HepG2 (cell line): ENCODE measurements at regions not wholly inside any gene's neighbourhood (a gene's known extent, or its start where the extent isn't known, plus 50 kb on each side); places are given as distances from the start of the nearest gene placed in this dataset.

Experiments used
- ATAC-seq: fragments of 200-7000 bp; cut with Tn5 transposase; 3 replicates; pipeline ENCODE4 v1.9.1; 2020; ENCODE audit warnings: mild to moderate bottlenecking, moderate library complexity
- BruUV-seq: library from RNA; stranded (reverse); fragments of 400-500 nt; replicated peaks from 2 replicates; lab custom pipeline; 2021; lab: Mats Ljungman, UMichigan
- CTCF ChIA-PET: fragments of 300-600 bp; formaldehyde crosslinking; extraction: SDS; loops from one replicate; lab custom pipeline; 2021; ENCODE audit warnings: low total read pairs, inconsistent platforms, low intra/inter-chr PET ratio; lab: Yijun Ruan, JAX
- POLR2A ChIA-PET: fragments of 350-600 bp; sonication (Branson Sonifier 250); formaldehyde crosslinking; loops from one replicate; lab custom pipeline; 2020; ENCODE audit warnings: antibody characterized with exemption, inconsistent platforms; lab: Yijun Ruan, JAX
- DNase-seq: peaks from one replicate; pipeline ENCODE4 v3.0.0-alpha.2; 2015; ENCODE audit warnings: low spot score
- FAIRE-seq: peaks from 3 replicates; lab custom pipeline; 2011; peaks lifted over from hg19 to GRCh38; lab: Jason Lieb, UNC
- H2AFZ ChIP-seq: one replicate; pipeline ENCODE4 v1.6.1; 2011; ENCODE audit warnings: low read length, inconsistent platforms
- H3K27ac ChIP-seq: fragments of 300-600 bp; 3 replicates; pipeline ENCODE4 v1.8.0; 2011; ENCODE audit warnings: mixed run types, mild to moderate bottlenecking, mixed read lengths, low read length, inconsistent platforms; ENCODE audit not compliant: insufficient read depth; ENCODE audit errors: extremely low read length
- H3K27me3 ChIP-seq, 2 experiments: fragments of 200-600 bp in 1 of 2; 2 replicates in 1 of 2; 3 replicates in 1 of 2; pipeline versions ENCODE4 v1.6.0 to v1.8.0; 2011; ENCODE audit warnings: low read length in 2 of 2, mild to moderate bottlenecking in 2 of 2, moderate library complexity in 2 of 2, inconsistent platforms in 1 of 2; ENCODE audit not compliant: insufficient read depth in 2 of 2, control insufficient read depth in 1 of 2
- H3K36me3 ChIP-seq, 2 experiments: fragments of 200-600 bp in 1 of 2; replicated peaks in 1 of 2; 2 replicates in 1 of 2; 3 replicates in 1 of 2; pipeline versions ENCODE4 v1.5.1 to v1.8.0; 2011; ENCODE audit warnings: low read length in 2 of 2, inconsistent platforms in 1 of 2; ENCODE audit not compliant: insufficient read depth in 2 of 2, control insufficient read depth in 1 of 2
- H3K4me1 ChIP-seq: 2 replicates; pipeline ENCODE4 v1.5.1; 2012; ENCODE audit warnings: low read length, inconsistent platforms; ENCODE audit not compliant: insufficient read depth
- H3K4me2 ChIP-seq: 2 replicates; pipeline ENCODE4 v1.6.0; 2011; ENCODE audit warnings: low read depth, low read length, inconsistent platforms
- H3K4me3 ChIP-seq, 3 experiments: fragments of 200-600 bp in 1 of 3; sonication (generic), shearing (Covaris generic) in 1 of 3; replicated peaks in 1 of 3; 2 replicates each; pipeline ENCODE4 v1.5.1; 2011 to 2016; ENCODE audit warnings: low read length in 3 of 3, inconsistent platforms in 2 of 3, low read depth in 2 of 3, mild to moderate bottlenecking in 2 of 3, control low read depth in 1 of 3, mixed read lengths in 1 of 3; ENCODE audit not compliant: insufficient read depth in 1 of 3
- H3K79me2 ChIP-seq: one replicate; pipeline ENCODE4 v1.6.1; 2011; ENCODE audit warnings: low read length, inconsistent platforms; ENCODE audit not compliant: insufficient read depth
- H3K9ac ChIP-seq: 2 replicates; pipeline ENCODE4 v1.6.0; 2011; ENCODE audit warnings: mild to moderate bottlenecking, low read depth, low read length, inconsistent platforms; ENCODE audit not compliant: insufficient read depth
- H3K9me3 ChIP-seq: 2 replicates; pipeline ENCODE4 v1.5.1; 2012; ENCODE audit warnings: mild to moderate bottlenecking, low read length
- H4K20me1 ChIP-seq: 2 replicates; pipeline ENCODE4 v1.6.0; 2011; ENCODE audit warnings: inconsistent platforms, mild to moderate bottlenecking, low read length, moderate library complexity; ENCODE audit not compliant: insufficient read depth
- ATF5 ChIP-seq: sonication (generic); formaldehyde crosslinking; IDR thresholded peaks from 2 replicates; pipeline ENCODE4 v1.4.0; 2020; ENCODE audit warnings: mild to moderate bottlenecking, low read depth, missing genetic modification reagents
- KLF15 ChIP-seq: sonication (generic); formaldehyde crosslinking; IDR thresholded peaks from 2 replicates; pipeline ENCODE4 v1.8.1; 2023; ENCODE audit warnings: borderline replicate concordance, mild to moderate bottlenecking, inconsistent platforms, missing genetic modification reagents, mixed read lengths
- KLF6 ChIP-seq: IDR thresholded peaks from 2 replicates; pipeline ENCODE4 v1.8.0; 2016; ENCODE audit warnings: missing biosample characterization, missing genetic modification reagents
- MBD4 ChIP-seq: IDR thresholded peaks from 2 replicates; pipeline ENCODE4 v1.6.1; 2012; ENCODE audit warnings: low read length, inconsistent platforms, borderline replicate concordance
- MED8 ChIP-seq: sonication (generic); formaldehyde crosslinking; IDR thresholded peaks from 2 replicates; pipeline ENCODE4 v1.8.1; 2023; ENCODE audit warnings: mild to moderate bottlenecking, missing genetic modification reagents; ENCODE audit not compliant: insufficient replicate concordance
- MIER3 ChIP-seq: IDR thresholded peaks from 2 replicates; pipeline ENCODE4 v1.6.1; 2016; ENCODE audit warnings: missing compliant biosample characterization, borderline replicate concordance
- MXD4 ChIP-seq: IDR thresholded peaks from 2 replicates; pipeline ENCODE4 v1.6.1; 2016; ENCODE audit warnings: mild to moderate bottlenecking, missing biosample characterization, missing genetic modification reagents
- PAWR ChIP-seq: sonication (generic); formaldehyde crosslinking; IDR thresholded peaks from 2 replicates; pipeline ENCODE4 v1.4.0; 2020; ENCODE audit warnings: missing genetic modification reagents, mild to moderate bottlenecking, borderline replicate concordance
- POLR2AphosphoS2 ChIP-seq: IDR thresholded peaks from 2 replicates; pipeline ENCODE4 v1.6.1; 2011; ENCODE audit warnings: low read depth, low read length, improper control_type of control experiment
- SIX1 ChIP-seq: sonication (generic); formaldehyde crosslinking; IDR thresholded peaks from 2 replicates; pipeline ENCODE4 v1.4.0; 2020; ENCODE audit warnings: missing genetic modification reagents, borderline replicate concordance
- TRIM24 ChIP-seq: sonication (generic); formaldehyde crosslinking; IDR thresholded peaks from 2 replicates; pipeline ENCODE4 v1.8.0; 2022; ENCODE audit warnings: mild to moderate bottlenecking, missing genetic modification reagents
- ZFYVE20 ChIP-seq: sonication (generic); formaldehyde crosslinking; IDR thresholded peaks from 2 replicates; pipeline ENCODE4 v1.8.0; 2023; ENCODE audit warnings: low read depth, mild to moderate bottlenecking, moderate library complexity, missing genetic modification reagents, borderline replicate concordance
- ZNF572 ChIP-seq: sonication (generic); formaldehyde crosslinking; IDR thresholded peaks from 2 replicates; pipeline ENCODE4 v1.5.1; 2020; ENCODE audit warnings: mild to moderate bottlenecking, missing genetic modification reagents
- ZNF879 ChIP-seq: sonication (generic); formaldehyde crosslinking; IDR thresholded peaks from 2 replicates; pipeline ENCODE4 v1.8.1; 2023; ENCODE audit warnings: missing genetic modification reagents
- WGBS: methylation state at CpG from one replicate; pipeline ENCODE4 v1.1.6; 2017; ENCODE audit warnings: low lambda C conversion rate; 5-methylcytosine and 5-hydroxymethylcytosine counted together
- in situ Hi-C: cut with HindIII; loops from 2 replicates; pipeline ENCODE4 v1.10.0; 2017; ENCODE audit warnings: low pct_unique_long_range_greater_than_20kb; ENCODE audit not compliant: extremely low pct_ligation_motif_present
- intact Hi-C: fragments of 100-400 bp; cut with micrococcal nuclease; formaldehyde crosslinking; loops from one replicate; pipeline ENCODE4 v1.10.0; 2022; ENCODE audit not compliant: unreplicated experiment
- TF ChIP-seq, protein P1 (sequence below): sonication (generic); formaldehyde crosslinking; IDR thresholded peaks from 2 replicates; pipeline ENCODE4 v1.4.0; 2020; ENCODE audit warnings: mild to moderate bottlenecking, missing genetic modification reagents
- TF ChIP-seq, protein P2 (sequence below): IDR thresholded peaks from 2 replicates; pipeline ENCODE4 v1.6.1; 2016; ENCODE audit warnings: low read depth

DNA sequence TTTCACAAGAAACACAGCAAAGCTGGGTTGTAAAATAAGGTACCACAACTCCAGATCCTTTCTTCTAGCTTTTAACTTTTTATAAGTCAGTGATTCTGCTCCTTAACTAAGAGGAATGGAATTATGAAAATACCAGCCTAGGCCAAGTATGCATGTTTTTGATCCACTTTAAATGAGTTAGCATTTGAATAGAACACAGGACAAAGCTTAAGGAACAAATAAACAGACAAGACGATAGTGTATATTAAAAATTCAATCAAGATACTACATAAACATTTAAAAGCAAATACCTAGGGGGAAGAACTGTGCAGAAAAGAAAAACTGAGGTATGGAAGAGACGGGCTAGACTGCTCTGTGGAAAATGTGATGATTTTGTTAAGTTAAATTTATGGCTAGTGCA lies 200.7 kb downstream of the LURAP1L start:
- H3K36me3 ChIP-seq: no peaks in the 10 kb centered on the region
- H4K20me1 ChIP-seq: no peaks in the 10 kb centered on the region
- no peak overlapping the region for H3K4me3 ChIP-seq
- CTCF ChIA-PET: no interaction called here
- H3K9ac ChIP-seq: no peak overlapping the region
- no peak for TF ChIP-seq SIX1 (CRISPR knock-in tag)
- TF ChIP-seq KLF6 (CRISPR knock-in tag): no peak
- no peak for TF ChIP-seq POLR2AphosphoS2
- TF ChIP-seq, protein P1, sequence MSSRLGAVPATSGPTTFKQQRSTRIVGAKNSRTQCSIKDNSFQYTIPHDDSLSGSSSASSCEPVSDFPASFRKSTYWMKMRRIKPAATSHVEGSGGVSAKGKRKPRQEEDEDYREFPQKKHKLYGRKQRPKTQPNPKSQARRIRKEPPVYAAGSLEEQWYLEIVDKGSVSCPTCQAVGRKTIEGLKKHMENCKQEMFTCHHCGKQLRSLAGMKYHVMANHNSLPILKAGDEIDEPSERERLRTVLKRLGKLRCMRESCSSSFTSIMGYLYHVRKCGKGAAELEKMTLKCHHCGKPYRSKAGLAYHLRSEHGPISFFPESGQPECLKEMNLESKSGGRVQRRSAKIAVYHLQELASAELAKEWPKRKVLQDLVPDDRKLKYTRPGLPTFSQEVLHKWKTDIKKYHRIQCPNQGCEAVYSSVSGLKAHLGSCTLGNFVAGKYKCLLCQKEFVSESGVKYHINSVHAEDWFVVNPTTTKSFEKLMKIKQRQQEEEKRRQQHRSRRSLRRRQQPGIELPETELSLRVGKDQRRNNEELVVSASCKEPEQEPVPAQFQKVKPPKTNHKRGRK: no peak
- no peak for TF ChIP-seq PAWR (CRISPR knock-in tag)
- TF ChIP-seq MXD4 (CRISPR knock-in tag): no peak
- TF ChIP-seq TRIM24 (CRISPR knock-in tag): no peak
- in situ Hi-C loops (no loop called here), intact Hi-C loops (no loop called here)
- WGBS: 5% methylated on average over 2 of the region's 2 CpGs
- ATAC-seq: no peak
- H3K79me2 ChIP-seq: no peaks in the 10 kb centered on the region
- no TSS peak for BruUV-seq
- no peaks in the 10 kb centered on the region for H3K9me3 ChIP-seq
- POLR2A ChIA-PET: no interaction called here
- no peak overlapping the region for H3K4me2 ChIP-seq
- no peaks in the 10 kb centered on the region for H3K4me1 ChIP-seq
- no peaks in the 10 kb centered on the region for H3K27me3 ChIP-seq
- no peak for DNase-seq
- no peak overlapping the region for H2AFZ ChIP-seq
- no peak overlapping the region for H3K27ac ChIP-seq
- FAIRE-seq: no peak

- H3K4me2 ChIP-seq: no peak overlapping the region
- no peak for DNase-seq
- TF ChIP-seq MED8 (CRISPR knock-in tag) (no peak), MBD4 (no peak), MIER3 (CRISPR knock-in tag) (no peak), ZNF572 (CRISPR knock-in tag) (no peak), ZFYVE20 (CRISPR knock-in tag) (no peak), ATF5 (no peak), ZNF879 (CRISPR knock-in tag) (no peak), KLF15 (CRISPR knock-in tag) (no peak)
- TF ChIP-seq, protein P2, sequence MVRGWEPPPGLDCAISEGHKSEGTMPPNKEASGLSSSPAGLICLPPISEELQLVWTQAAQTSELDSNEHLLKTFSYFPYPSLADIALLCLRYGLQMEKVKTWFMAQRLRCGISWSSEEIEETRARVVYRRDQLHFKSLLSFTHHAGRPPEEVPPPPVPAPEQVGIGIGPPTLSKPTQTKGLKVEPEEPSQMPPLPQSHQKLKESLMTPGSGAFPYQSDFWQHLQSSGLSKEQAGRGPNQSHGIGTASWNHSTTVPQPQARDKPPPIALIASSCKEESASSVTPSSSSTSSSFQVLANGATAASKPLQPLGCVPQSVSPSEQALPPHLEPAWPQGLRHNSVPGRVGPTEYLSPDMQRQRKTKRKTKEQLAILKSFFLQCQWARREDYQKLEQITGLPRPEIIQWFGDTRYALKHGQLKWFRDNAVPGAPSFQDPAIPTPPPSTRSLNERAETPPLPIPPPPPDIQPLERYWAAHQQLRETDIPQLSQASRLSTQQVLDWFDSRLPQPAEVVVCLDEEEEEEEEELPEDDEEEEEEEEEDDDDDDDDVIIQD: no peak
Measured at GRCh38 chr9:12980085-12980851, 205.4 kb downstream of the LURAP1L start.

More at GRCh38 chr9:12980085-12980851, 205.4 kb downstream of the LURAP1L start:
- H3K9ac ChIP-seq: no peak overlapping the region
- no peak overlapping the region for H3K27ac ChIP-seq
- ChIA-PET POLR2A (no interaction called here), CTCF (no interaction called here)
- no peak overlapping the region for H2AFZ ChIP-seq
- no peaks in the 10 kb centered on the region for H3K27me3 ChIP-seq
- no peaks in the 10 kb centered on the region for H3K4me1 ChIP-seq
- H3K9me3 ChIP-seq: no peaks in the 10 kb centered on the region
- in situ Hi-C loops (no loop called here), intact Hi-C loops (no loop called here)
- no peaks in the 10 kb centered on the region for H3K36me3 ChIP-seq
- BruUV-seq: no TSS peak
- 0% methylated on average over 3 of the region's 3 CpGs for WGBS
- ATAC-seq: no peak
- FAIRE-seq: no peak
- no peaks in the 10 kb centered on the region for H4K20me1 ChIP-seq
- H3K79me2 ChIP-seq: no peaks in the 10 kb centered on the region
- no peak overlapping the region for H3K4me3 ChIP-seq
